ENCODE measurements at regions not wholly inside any gene's neighbourhood (a gene's known extent, or its start where the extent isn't known, plus 50 kb on each side); places are given as distances from the start of the nearest gene placed in this dataset.

DNA sequence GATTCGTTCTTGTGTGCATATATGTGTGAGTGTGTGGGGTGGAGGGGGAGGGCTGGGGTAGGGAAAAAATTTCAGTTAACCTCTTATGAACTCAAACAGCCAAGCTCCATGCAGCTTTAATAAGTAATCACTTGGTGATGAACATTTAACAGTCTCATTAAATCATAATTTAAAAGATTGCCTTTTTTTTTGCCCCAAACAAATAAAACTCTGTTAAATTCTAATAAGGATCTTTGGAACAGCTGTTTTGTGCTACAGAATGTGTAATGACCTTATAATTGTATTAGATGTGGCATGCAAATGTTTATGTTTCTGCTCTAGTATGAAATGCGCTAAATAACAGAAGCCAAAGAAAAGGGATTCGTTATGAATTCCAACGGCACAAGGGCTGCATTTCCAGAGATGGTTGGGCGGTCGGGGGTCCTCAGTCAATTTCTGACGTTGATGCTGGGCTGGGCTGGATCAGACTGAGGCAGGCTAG is 80.0 kb upstream of the RORA start:
- TF ChIP-seq, protein P1, sequence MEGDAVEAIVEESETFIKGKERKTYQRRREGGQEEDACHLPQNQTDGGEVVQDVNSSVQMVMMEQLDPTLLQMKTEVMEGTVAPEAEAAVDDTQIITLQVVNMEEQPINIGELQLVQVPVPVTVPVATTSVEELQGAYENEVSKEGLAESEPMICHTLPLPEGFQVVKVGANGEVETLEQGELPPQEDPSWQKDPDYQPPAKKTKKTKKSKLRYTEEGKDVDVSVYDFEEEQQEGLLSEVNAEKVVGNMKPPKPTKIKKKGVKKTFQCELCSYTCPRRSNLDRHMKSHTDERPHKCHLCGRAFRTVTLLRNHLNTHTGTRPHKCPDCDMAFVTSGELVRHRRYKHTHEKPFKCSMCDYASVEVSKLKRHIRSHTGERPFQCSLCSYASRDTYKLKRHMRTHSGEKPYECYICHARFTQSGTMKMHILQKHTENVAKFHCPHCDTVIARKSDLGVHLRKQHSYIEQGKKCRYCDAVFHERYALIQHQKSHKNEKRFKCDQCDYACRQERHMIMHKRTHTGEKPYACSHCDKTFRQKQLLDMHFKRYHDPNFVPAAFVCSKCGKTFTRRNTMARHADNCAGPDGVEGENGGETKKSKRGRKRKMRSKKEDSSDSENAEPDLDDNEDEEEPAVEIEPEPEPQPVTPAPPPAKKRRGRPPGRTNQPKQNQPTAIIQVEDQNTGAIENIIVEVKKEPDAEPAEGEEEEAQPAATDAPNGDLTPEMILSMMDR (optimal IDR thresholded peaks at IDR 0.05 in 1 of 3, IDR thresholded peaks at IDR 0.05 in 1 of 3, conservative IDR thresholded peaks at IDR 0.05 in 1 of 3; ENCODE audit: extremely low read depth in 1 of 3, insufficient read depth in 2 of 3, low read length in 3 of 3): no peak
- TF ChIP-seq EZH2 (IDR thresholded peaks at IDR 0.05; ENCODE audit: low read length): no peak

Measured in keratinocyte (primary cell).